Ishikawa (cell line): ENCODE measurements at regions not wholly inside any gene's neighbourhood (a gene's known extent, or its start where the extent isn't known, plus 50 kb on each side); places are given as distances from the start of the nearest gene placed in this dataset.

Source experiments
- CEBPB ChIP-seq: IDR thresholded peaks from 2 replicates; pipeline ENCODE4 v1.6.1; 2012
- CREB1 ChIP-seq: IDR thresholded peaks from 2 replicates; pipeline ENCODE4 v1.6.1; 2012; ENCODE audit warnings: low read depth
- EGR1 ChIP-seq: IDR thresholded peaks from 2 replicates; pipeline ENCODE4 v1.6.1; 2012
- EP300 ChIP-seq: IDR thresholded peaks from 2 replicates; pipeline ENCODE4 v1.6.1; 2012; ENCODE audit warnings: borderline replicate concordance
- FOXM1 ChIP-seq: IDR thresholded peaks from 2 replicates; pipeline ENCODE4 v1.6.1; 2012; ENCODE audit warnings: low read depth, borderline replicate concordance
- MAX ChIP-seq: IDR thresholded peaks from 2 replicates; pipeline ENCODE4 v1.6.1; 2012
- NFIC ChIP-seq: IDR thresholded peaks from 2 replicates; pipeline ENCODE4 v1.6.1; 2012
- RAD21 ChIP-seq: IDR thresholded peaks from 2 replicates; pipeline ENCODE4 v1.6.1; 2012; ENCODE audit warnings: low read depth
- REST ChIP-seq: IDR thresholded peaks from 2 replicates; pipeline ENCODE4 v1.6.1; 2012; ENCODE audit warnings: low read depth, mild to moderate bottlenecking
- TAF1 ChIP-seq: IDR thresholded peaks from 2 replicates; pipeline ENCODE4 v1.6.1; 2012; ENCODE audit warnings: low read depth, mild to moderate bottlenecking
- TCF12 ChIP-seq: IDR thresholded peaks from 2 replicates; pipeline ENCODE4 v1.6.1; 2012; ENCODE audit warnings: low read depth
- TEAD4 ChIP-seq: IDR thresholded peaks from 2 replicates; pipeline ENCODE4 v1.6.1; 2012
- YY1 ChIP-seq: IDR thresholded peaks from 2 replicates; pipeline ENCODE4 v1.6.1; 2012; ENCODE audit warnings: low read depth
- ZBTB7A ChIP-seq: IDR thresholded peaks from 2 replicates; pipeline ENCODE4 v1.6.1; 2012; ENCODE audit warnings: low read depth

- no peak for TF ChIP-seq RAD21
- no peak for TF ChIP-seq EP300
- TF ChIP-seq ZBTB7A, result no peak
- TF ChIP-seq TAF1, result no peak
- TF ChIP-seq TEAD4, result no peak
- TF ChIP-seq CEBPB, result no peak
- no peak for TF ChIP-seq EGR1
- TF ChIP-seq CREB1, result no peak
- no peak for TF ChIP-seq NFIC
- TF ChIP-seq YY1, result no peak
- no peak for TF ChIP-seq MAX
- TF ChIP-seq TCF12, result no peak
- no peak for TF ChIP-seq REST
- TF ChIP-seq FOXM1, result no peak
These were observed 260.4 kb upstream of the IRX4 start for GRCh38 chr5:2143088-2143487.
